GM21529 (cell line): ENCODE measurements at regions not wholly inside any gene's neighbourhood (a gene's known extent, or its start where the extent isn't known, plus 50 kb on each side); places are given as distances from the start of the nearest gene placed in this dataset.

Source experiments
- ATAC-seq: cut with Tn5 transposase; IDR thresholded peaks from one replicate; pipeline ENCODE4 v1.9.1; 2021; ENCODE audit not compliant: unreplicated experiment

DNA sequence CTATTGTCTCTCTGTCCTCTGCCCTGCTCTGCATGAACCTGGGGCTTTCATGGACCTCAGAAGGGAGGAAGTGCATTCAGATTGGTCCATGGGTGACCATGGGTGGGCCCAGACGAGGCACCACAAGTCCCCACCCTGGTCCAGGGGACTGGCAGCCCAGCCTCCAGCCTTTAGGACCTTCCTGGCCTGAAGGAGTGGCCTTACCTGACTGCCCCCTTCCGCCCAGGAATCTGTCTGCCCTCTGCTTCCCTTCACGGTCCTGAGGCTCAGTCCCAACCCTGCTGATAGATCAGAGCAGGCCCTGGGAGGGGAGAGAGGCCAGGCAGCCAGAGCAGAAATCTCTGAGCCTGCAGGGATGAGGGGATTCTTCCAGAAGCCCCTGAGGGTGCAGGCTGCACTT lies 455.4 kb downstream of the PCDH18 start:
- ATAC-seq: no peak

DNA sequence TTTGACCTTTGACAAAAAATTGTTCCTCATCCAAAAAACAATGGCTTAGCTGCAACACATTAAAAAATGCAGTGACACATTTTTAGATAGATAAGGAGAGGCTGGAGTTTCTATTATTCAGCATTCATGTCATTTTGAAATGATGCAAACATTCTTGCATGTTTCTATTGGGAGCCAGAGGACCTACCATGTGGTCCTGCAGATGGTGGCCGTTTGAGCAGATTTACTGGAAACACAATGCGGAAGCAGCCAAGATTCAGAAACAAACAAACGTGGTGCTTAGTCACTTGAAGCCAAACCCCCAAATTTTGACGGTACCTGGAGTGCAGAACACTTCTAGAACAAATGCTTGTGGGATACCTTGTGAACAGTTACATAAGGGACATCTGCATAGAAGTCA lies 456.7 kb downstream of the PCDH18 start:
- ATAC-seq: no peak

DNA sequence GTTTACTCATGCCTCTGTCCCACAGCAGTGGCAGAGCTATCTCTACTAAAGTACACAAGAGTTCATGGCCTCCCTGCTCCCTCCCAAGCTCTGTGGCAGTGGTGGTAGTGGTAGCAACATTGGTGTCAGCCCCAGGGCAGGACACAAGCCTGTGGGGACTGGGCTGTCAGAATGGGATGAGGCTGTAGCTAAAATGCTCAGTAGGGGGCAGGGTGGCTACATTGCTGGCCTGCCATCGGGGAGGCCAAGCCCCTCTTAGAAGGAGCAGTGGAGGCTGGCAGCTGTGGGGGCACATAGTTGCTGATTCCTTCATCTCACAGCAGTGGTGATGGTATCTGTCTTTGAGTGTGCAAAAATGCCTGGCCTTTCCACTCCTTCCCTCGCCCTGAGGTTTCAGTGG lies 461.7 kb downstream of the PCDH18 start:
- ATAC-seq: no peak

DNA sequence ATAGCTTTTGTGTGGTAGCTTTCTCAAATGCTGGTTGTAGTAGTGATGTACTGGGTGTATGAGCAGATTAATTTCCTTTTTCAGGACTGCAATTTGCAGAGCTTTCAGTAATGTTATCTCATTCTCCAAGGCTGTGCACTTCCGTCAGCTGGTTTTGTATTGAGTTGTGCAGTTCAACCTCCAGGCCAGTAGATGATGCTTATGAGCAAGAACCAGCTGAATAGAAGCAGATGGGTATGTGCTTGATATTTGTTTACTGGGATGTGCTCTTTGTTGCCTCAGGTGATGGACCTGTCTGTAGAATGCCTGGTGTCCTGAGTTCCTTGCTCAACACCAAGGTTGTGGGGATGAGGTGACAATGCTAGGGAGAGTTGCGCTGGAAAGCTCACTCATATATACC lies 462.8 kb downstream of the PCDH18 start:
- no peak for ATAC-seq

DNA sequence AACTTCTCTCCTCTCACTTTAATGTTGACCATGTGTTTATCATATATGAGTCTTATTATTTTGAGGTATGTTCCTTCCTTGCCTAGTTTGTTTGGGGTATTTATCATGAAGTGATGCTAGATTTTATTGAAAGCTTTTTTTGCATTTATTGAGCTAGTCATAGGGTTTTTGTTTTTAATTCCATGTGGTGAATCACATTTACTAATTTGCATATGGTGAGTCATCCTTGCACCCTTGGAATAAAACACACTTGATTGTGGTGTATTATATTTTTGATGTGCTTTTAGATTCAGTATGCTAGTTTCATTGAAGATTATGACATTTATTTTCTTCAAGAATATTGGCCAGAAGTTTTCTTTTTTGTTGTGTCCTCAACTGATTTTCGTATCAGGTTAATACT lies 464.6 kb downstream of the PCDH18 start:
- ATAC-seq: no peak

DNA sequence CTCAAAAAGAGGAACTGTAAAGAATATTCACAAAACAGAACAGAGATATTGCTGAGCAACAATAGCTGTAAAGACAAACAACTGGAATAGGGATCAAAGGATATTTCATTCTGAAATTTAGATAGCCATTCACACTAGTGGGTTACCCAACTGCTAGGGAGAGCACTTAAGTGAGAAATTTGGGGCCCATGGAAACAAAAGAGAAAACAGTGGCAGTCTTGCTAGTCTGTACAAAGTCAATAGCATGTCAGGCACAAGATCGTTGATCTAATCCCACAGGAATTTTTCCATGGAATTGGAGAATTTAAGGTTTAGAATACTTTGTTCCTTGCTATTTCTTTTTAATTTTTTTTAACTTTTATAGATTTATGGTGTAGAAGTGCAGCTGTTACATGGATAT lies 467.0 kb downstream of the PCDH18 start:
- ATAC-seq: no peak

DNA sequence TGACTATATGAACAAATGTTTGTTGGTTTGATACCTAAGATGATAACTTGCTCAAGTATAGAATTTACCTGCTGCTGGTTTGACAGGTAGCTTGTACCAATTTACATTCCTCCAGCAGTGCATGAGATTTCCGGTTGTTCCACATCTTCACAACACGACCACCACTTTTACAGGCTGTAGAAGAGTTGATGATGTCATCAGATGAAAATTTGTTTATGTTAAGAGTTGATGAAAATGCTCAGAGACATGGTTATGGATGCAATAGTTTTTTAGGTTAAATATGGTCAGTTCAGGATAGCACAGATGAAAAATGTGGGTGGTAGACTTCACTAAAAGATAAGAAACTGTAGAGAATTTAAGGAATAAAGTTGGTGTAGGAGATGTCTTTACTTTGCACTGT lies 468.3 kb downstream of the PCDH18 start:
- no peak for ATAC-seq

DNA sequence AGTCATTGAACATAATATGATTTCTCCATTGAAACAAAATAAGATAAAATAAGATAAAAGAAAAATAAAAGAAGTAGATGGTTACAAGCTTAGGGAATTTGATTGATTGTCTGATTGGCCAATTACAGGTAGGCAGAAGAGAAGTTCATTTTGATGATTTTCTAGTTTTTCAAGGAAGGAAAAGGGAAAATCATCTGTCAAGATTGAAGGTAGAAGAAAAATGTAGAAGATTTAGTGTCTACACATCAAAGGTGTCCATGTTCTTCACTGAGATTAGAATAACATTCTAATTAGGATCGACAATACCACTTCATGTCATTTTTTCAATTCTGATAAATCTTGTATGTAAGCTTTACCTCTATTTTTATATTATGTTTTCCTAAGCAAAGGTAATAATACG lies 489.1 kb downstream of the PCDH18 start:
- no peak for ATAC-seq

DNA sequence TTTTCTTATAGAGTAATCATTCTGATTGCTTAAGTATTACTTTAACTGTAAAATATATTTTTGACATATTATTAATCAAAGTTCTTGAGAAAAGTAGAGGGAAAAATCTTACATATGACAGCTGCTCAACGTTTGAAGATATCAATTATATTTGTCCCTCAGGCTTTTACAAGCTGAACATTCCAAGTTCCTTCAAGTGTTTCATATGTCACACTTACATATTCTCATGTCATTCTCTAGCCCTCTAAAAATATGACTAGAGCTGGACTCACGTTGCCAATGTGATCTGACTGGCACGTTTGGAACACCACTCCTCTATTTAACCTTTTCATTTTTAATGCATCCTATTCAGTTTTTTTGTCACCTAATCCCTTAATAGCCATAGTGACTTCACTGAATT lies 492.9 kb downstream of the PCDH18 start:
- ATAC-seq: no peak

DNA sequence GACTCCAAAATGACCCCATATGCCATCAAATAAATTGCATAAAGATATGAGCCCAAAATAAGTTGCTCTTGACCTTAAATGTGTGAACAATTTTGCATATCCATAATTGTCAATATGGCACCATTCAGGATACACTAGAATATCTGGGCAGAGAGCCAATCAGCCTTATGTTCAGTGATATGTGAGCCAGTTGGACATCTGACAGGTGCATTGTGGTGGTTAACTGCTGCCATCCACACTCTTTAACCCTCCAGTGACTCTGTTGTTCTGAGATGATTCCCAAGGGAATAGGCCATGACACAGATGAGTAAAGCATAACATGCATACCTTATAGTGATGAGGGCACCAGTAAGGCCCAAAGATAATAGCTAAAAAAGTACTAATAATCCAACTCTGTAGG lies 500.1 kb downstream of the PCDH18 start:
- no peak for ATAC-seq

DNA sequence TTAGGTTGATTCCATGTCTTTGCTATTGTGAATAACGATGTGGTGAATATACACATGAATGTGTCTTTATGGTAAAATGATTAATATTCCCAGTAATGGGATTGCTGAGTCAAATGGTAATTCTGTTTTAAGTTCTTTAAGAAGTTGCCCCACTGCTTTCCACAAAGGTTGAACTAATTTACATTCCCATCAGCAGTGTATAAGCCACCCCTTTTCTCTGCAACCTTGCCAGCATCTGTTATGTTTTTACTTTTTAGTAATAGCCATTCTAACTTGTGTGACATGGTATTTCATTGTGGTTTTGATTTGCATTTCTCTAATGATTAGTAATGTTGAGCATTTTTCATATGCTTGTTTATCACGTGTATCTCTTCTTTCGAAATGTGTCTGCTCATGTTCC lies 503.3 kb downstream of the PCDH18 start:
- ATAC-seq: no peak

DNA sequence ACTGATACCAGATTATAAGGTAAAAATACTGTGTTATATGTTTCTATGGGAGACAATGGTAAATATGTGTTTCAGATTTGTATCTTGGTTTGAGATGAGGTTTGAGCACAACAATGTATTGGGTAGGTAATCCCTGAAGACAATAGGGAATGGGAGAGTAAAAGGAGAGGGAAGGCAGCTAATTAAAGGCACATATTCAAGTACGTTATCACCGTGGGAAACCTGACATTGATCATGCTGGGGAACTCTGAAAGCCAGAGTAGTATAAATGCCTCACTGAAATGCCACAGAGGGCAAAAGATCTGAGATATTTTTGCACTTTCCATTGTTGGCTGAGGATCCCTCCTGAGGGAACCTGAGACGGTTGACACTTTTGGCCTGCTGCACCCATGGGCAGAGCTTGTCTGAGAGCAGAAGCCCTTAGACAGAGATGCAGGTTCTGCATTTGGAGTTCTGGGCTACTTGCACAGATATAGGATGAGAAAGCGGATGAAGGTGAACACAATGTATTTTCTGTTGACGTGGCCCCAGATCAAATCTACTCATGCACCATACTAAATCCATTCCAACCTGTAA lies 506.7 kb downstream of the PCDH18 start:
- ATAC-seq: no peak

DNA sequence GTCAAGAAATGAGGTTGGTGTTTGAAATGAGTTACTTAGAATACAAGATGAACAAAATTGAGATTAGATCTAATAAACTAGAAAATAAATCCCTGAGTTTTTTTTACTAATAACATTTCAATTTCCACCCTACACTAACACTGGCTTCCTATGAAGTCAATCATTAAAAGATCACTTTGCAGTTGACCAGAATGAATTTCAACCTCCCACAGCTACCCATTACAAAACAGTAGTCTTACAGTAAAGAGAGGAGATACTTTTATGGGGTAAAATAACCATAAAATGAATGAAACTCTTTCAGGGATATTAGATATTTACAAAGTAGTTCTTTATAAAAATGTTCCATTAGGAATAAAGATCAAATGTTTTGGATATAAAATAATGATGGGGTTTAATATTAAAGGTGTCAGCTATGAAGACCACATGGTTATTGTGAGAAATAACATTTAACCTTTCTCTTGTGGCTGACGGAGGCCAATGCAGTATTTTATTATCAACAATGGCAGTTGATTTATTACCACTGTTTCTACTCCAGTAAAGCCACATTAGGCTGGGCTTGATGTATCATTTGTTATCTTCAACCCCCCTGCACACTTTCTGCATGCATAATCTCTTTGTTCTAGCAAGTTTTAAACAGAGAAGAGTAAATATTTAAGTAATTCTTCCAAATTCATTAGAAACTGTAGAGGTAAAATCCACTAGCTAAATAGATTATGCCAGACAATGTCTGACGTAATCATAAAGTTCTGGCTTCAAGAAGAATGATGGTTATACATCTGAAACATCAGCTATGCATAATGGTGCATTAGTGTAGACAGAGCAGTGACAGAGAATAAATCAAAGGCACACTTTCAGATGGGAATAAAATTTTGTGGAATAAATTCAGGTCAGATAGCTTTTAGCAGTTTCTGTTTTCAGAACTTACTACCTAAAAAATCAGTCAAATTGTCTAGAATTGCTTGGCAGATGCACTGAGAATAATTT lies 516.6 kb downstream of the PCDH18 start:
- ATAC-seq: no peak

DNA sequence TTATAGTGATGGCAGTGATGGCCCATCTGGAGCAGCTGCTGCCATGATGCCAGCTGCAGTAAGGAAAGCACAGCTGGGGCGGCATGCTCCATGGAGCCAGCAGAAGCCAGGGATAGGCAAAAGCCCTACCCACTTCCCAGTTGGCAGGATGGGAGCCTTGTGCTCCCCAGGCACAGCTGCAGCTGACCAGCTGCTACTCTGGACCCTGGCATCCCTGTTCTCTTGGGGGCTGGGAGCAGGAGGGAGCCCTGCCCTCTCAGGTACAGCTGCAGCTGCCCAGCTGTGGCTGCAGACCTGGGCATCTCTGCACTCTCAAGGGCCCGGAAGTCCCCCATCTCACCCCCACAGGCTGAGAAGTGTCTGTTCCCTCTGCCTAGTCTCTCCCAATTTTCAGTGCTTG lies 531.9 kb downstream of the PCDH18 start:
- no peak for ATAC-seq

DNA sequence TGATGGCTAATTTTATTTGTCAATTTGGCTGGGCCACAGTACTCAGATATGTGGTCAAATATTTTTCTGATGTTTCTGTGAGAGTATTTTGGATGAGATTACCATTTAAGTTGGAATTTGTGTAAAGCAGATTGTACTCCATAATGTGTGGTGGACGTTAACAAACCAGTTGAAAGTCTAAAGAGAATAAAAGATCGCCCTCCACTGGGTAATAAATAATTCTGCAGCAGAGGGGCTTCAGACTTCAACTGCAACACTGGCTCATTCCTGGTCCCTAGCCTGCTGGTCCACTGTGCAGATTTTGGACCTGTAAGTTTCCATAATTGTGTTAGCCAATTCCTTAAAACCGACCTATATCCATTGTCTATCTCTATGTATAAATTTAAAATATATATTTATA lies 540.3 kb downstream of the PCDH18 start:
- no peak for ATAC-seq

DNA sequence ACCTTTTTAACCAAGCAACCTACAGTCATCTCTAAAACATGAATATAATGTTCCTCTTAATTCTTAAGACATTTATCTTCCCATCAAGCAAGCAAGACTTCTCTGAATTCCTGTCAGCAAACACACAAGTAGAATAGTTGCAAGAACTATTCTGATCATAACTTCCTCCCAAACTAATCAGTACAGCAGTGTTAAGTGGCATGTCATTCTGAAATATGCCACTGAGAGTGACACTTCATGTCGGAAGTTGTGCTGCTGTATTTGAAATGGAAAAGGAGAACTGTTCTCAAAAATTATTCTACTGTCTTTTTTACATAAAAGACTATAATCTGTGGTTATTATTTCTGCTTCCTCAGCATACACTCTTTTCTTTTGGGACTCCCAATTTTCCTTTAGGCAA lies 546.6 kb downstream of the PCDH18 start:
- no peak for ATAC-seq

DNA sequence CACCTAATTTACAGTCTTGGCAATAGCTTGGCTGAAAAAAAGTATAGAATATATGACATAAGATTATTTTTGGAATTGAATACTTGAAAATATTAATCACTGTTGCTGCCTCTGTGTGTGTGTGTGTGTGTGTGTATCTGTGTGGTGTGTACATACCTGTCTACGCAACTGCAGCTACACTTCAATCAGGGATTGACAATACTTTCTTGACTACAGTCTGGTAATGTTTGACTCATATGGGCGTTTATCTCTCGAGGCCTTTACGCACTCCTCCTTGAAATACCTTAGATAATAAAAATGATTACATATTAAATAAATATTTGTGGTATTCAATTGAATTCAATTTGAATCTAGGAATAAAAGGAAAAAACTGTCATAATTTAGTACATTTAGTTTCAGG lies 565.2 kb downstream of the PCDH18 start:
- ATAC-seq: no peak

DNA sequence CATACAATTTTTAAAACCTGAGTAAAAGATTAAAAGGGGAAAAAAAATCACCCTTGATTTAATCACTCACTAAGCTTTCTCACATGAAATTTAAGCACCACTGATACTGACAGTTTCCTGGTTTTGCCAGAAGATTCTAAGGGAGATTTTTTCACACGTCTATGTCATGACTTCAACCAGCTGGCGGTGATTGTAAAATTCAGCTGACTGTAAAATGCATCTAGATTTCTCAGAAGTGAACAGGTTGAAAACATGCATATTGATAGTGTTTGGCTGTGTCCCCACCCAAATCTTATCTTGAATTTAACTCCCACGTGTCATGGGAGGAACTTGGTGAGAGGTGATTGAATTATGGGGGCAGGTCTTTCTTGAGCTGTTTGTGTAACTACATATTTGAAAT lies 566.8 kb downstream of the PCDH18 start:
- ATAC-seq: no peak

DNA sequence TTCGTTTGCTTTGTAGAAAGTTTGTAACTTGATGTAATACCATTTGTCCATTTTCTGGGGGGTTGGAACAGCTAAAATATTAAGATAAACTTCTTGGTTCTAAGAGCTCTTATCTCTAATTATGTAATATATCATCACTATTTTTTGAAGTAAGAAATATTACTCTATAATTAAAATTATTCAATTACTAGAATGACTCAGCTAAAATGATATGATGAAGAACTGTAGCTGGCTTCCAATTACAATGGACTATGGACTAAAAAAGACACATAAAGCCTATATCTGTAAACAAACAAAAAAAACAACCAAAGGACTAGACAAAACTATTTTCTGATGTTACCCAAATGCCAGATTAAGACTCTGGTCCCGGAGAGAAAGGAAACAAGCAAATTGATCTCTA lies 569.4 kb downstream of the PCDH18 start:
- no peak for ATAC-seq

DNA sequence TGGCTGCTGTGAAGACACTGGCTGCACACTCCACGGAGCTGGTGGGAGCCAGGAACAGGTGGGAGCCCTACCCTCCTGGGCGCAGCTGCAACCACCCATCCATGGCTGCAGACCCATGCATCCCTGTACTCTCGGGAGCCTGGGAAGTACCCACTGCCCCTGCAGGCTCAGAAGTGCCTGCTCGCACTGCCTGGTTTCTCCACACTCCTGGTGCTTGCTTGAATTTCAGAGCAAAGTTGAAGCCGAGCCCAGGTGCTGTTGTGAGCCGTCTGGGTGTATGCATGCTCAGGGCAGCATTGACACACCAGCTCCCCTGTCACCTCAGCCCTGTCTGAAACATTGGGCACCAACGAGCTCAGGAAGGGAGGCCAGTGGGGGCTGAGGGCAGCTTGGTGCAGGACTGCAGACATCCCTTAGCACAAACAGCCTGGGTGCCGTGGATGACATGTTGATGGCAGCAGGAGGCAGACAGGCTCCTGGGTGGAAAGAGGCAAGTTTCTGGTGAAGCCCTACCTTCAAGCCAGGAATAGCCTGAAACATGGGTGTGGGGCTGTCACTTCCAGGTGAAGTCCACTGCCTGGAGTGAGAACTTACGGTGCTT lies 585.9 kb downstream of the PCDH18 start:
- ATAC-seq: no peak

DNA sequence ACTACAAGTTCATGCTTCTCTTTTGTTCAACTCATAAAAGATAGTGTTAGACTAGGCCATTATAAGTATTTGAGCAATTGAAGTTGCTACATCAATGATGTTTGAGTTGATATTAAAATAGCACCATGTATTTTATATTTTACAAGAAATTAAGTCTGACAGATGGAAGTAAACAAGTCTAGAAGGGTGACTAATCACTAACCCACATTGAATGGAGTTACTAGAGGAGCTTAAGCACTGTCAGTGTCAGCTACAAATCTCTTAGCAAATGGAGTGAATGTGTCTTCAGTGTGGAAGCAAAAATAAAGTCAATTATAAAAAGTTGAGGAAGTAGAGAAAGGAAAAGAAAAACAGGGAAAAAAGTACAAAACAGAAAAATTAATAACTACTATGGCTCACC lies 592.5 kb downstream of the PCDH18 start:
- no peak for ATAC-seq

DNA sequence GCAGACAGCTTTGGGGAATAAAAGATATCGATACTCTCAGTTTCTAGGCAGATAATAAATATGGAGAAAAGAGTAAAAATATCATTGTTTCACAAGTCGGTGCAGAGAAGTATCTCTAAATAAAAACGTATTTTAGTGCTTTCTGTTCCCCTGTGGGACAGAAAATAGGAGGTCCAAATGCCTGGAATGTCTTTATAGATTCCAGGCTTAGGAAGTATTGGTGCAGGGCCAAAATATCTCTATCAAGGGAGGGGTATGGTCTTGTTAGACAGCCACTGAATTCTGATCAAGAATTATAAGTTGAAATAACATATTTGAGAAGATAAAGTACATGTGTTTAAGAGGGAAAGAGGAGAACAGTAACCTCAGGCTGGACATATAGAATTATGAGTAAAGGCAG lies 596.4 kb downstream of the PCDH18 start:
- ATAC-seq: no peak
